Cardiac muscle cell (in vitro differentiated cells and primary cell): ENCODE measurements at regions not wholly inside any gene's neighbourhood (a gene's known extent, or its start where the extent isn't known, plus 50 kb on each side); places are given as distances from the start of the nearest gene placed in this dataset.

Experiments
- DNase-seq, 2 donors: peaks; one replicate each; pipeline versions ENCODE4 v3.0.0 to v3.0.0-alpha.2; 2010 to 2017; ENCODE audit warnings: low read depth in 1 of 2, low spot score in 1 of 2
- H3K27ac ChIP-seq: fragments of 200-600 bp; sonication (generic); 2 replicates; pipeline ENCODE4 v1.5.1; 2016
- H3K27me3 ChIP-seq: fragments of 200-600 bp; sonication (generic); 2 replicates; pipeline ENCODE4 v1.6.0; 2016; ENCODE audit warnings: control low read depth
- H3K36me3 ChIP-seq: fragments of 200-600 bp; sonication (generic); 2 replicates; pipeline ENCODE4 v1.5.1; 2016; ENCODE audit warnings: control low read depth
- H3K4me1 ChIP-seq: fragments of 200-600 bp; sonication (generic); 2 replicates; pipeline ENCODE4 v1.8.1; 2017; ENCODE audit warnings: low read depth, mild to moderate bottlenecking, mixed run types
- H3K4me3 ChIP-seq: fragments of 200-600 bp; sonication (generic); 2 replicates; pipeline ENCODE4 v1.5.1; 2016; ENCODE audit warnings: mild to moderate bottlenecking
- H3K9me3 ChIP-seq: fragments of 200-600 bp; sonication (generic); 2 replicates; pipeline ENCODE4 v1.5.1; 2017; ENCODE audit warnings: low read depth, mild to moderate bottlenecking, control low read depth
- CTCF ChIP-seq: IDR thresholded peaks from 2 replicates; pipeline ENCODE4 v1.5.1; 2012; ENCODE audit warnings: low read depth, mild to moderate bottlenecking, low read length

- DNase-seq: no peak
- no peaks in the 10 kb centered on the region for H3K9me3 ChIP-seq
- H3K36me3 ChIP-seq: no peaks in the 10 kb centered on the region
- H3K27ac ChIP-seq: no peak overlapping the region
- no peak overlapping the region for H3K4me3 ChIP-seq
- no peak for TF ChIP-seq CTCF
- peaks cover 11% of the 10 kb centered on the region for H3K4me1 ChIP-seq
- H3K27me3 ChIP-seq: no peaks in the 10 kb centered on the region
These were observed 219.0 kb downstream of the RWDD3 start for GRCh38 chr1:95453053-95453452.

- Histone ChIP-seq H3K9me3 (no peaks in the 10 kb centered on the region), H3K27ac (no peak overlapping the region)
- TF ChIP-seq CTCF: no peak
These were observed 233.0 kb downstream of the RWDD3 start for GRCh38 chr1:95467036-95467435.

GRCh38 chr1:95475686-95476457, 241.9 kb downstream of the RWDD3 start:
- no peaks in the 10 kb centered on the region for H3K36me3 ChIP-seq
- H3K27me3 ChIP-seq: no peaks in the 10 kb centered on the region
- H3K4me1 ChIP-seq: peaks cover 4% of the 10 kb centered on the region
- no peak overlapping the region for H3K4me3 ChIP-seq
- H3K9me3 ChIP-seq: no peaks in the 10 kb centered on the region
- DNase-seq: no peak
- TF ChIP-seq CTCF: no peak
- no peak overlapping the region for H3K27ac ChIP-seq

More at GRCh38 chr1:95467036-95467435, 233.0 kb downstream of the RWDD3 start:
- Histone ChIP-seq H3K4me3 (no peak overlapping the region), H3K36me3 (no peaks in the 10 kb centered on the region), H3K4me1 (no peaks in the 10 kb centered on the region), H3K27me3 (no peaks in the 10 kb centered on the region)
- no peak for DNase-seq

- no peak for DNase-seq
- H3K36me3 ChIP-seq: no peaks in the 10 kb centered on the region
- no peaks in the 10 kb centered on the region for H3K27me3 ChIP-seq
- H3K9me3 ChIP-seq: no peaks in the 10 kb centered on the region
- no peak overlapping the region for H3K27ac ChIP-seq
- no peak for TF ChIP-seq CTCF
- peaks cover 5% of the 10 kb centered on the region for H3K4me1 ChIP-seq
- no peak overlapping the region for H3K4me3 ChIP-seq
These were observed 262.3 kb downstream of the RWDD3 start for GRCh38 chr1:95496307-95496706.

- Histone ChIP-seq H3K4me3 (no peak overlapping the region), H3K4me1 (peaks cover 5% of the 10 kb centered on the region), H3K9me3 (no peaks in the 10 kb centered on the region), H3K27ac (no peak overlapping the region), H3K27me3 (no peaks in the 10 kb centered on the region), H3K36me3 (no peaks in the 10 kb centered on the region)
- TF ChIP-seq CTCF: no peak
- no peak for DNase-seq
These were observed 262.8 kb downstream of the RWDD3 start for GRCh38 chr1:95496773-95497172.
